ENCODE measurements at regions not wholly inside any gene's neighbourhood (a gene's known extent, or its start where the extent isn't known, plus 50 kb on each side); places are given as distances from the start of the nearest gene placed in this dataset.

- Histone ChIP-seq H3K27me3 (no peaks in the 10 kb centered on the region), H3K27ac (no peak overlapping the region), H3K36me3 (no peaks in the 10 kb centered on the region), H3K4me3 (no peak overlapping the region), H3K9me3 (no peaks in the 10 kb centered on the region), H3K4me1 (no peaks in the 10 kb centered on the region)
- no peak for TF ChIP-seq CTCF (IDR thresholded peaks at IDR 0.05)
- no peak for DNase-seq (ENCODE audit: low spot score)
Observed at GRCh38 chr10:10156917-10157600, 860.6 kb upstream of the CELF2 start.

GRCh38 chr10:10160821-10161312, 856.8 kb upstream of the CELF2 start:
- H3K27ac ChIP-seq: no peak overlapping the region
- H3K4me3 ChIP-seq: no peak overlapping the region
- no peak for DNase-seq (ENCODE audit: low spot score)
- no peaks in the 10 kb centered on the region for H3K36me3 ChIP-seq
- TF ChIP-seq CTCF (IDR thresholded peaks at IDR 0.05): no peak
- no peaks in the 10 kb centered on the region for H3K27me3 ChIP-seq
- no peaks in the 10 kb centered on the region for H3K9me3 ChIP-seq
- no peaks in the 10 kb centered on the region for H3K4me1 ChIP-seq

GRCh38 chr10:10164848-10165247, 852.8 kb upstream of the CELF2 start:
- no peak for TF ChIP-seq CTCF (IDR thresholded peaks at IDR 0.05)
- H3K27ac ChIP-seq: no peak overlapping the region
- H3K4me3 ChIP-seq: no peak overlapping the region
- H3K27me3 ChIP-seq: no peaks in the 10 kb centered on the region
- no peaks in the 10 kb centered on the region for H3K4me1 ChIP-seq
- DNase-seq (ENCODE audit: low spot score): no peak
- H3K9me3 ChIP-seq: no peaks in the 10 kb centered on the region
- no peaks in the 10 kb centered on the region for H3K36me3 ChIP-seq

DNA sequence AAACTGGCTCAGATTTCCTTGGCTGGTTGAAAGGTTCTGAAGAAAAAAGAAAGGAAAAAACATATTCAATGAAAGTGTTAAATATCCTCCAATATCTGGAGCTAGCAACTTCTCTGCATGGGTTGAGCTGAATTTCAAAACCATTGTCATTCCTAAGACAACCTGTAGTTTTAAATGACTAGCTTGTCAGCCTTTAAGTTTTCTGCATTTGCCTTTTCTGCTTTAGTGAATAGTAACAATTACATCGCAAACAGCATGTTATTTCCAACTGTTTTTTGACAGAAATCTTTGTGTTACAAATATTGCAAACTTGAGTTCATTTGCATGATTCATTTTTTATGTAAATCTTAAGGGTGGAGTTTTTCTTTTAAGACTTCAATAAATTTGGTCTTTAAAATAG, 852.3 kb upstream of the CELF2 start:
- Histone ChIP-seq H3K9me3 (no peaks in the 10 kb centered on the region), H3K36me3 (no peaks in the 10 kb centered on the region), H3K4me3 (no peak overlapping the region), H3K27ac (no peak overlapping the region), H3K27me3 (no peaks in the 10 kb centered on the region), H3K4me1 (no peaks in the 10 kb centered on the region)
- no peak for DNase-seq (ENCODE audit: low spot score)
- TF ChIP-seq CTCF (IDR thresholded peaks at IDR 0.05): no peak

GRCh38 chr10:10178476-10178875, 839.2 kb upstream of the CELF2 start:
- Histone ChIP-seq H3K4me3 (no peak overlapping the region), H3K27me3 (no peaks in the 10 kb centered on the region), H3K27ac (no peak overlapping the region), H3K9me3 (no peaks in the 10 kb centered on the region), H3K36me3 (no peaks in the 10 kb centered on the region), H3K4me1 (no peaks in the 10 kb centered on the region)
- TF ChIP-seq CTCF (IDR thresholded peaks at IDR 0.05): no peak
- DNase-seq (ENCODE audit: low spot score): no peak

- Histone ChIP-seq H3K27me3 (no peaks in the 10 kb centered on the region), H3K9me3 (no peaks in the 10 kb centered on the region), H3K27ac (no peak overlapping the region), H3K4me1 (no peaks in the 10 kb centered on the region), H3K36me3 (no peaks in the 10 kb centered on the region), H3K4me3 (no peak overlapping the region)
- no peak for DNase-seq (ENCODE audit: low spot score)
- no peak for TF ChIP-seq CTCF (IDR thresholded peaks at IDR 0.05)
Observed at GRCh38 chr10:10193848-10194247, 823.8 kb upstream of the CELF2 start.

Measured in right atrium auricular region (tissue), 2 donors.